ENCODE measurements at regions not wholly inside any gene's neighbourhood (a gene's known extent, or its start where the extent isn't known, plus 50 kb on each side); places are given as distances from the start of the nearest gene placed in this dataset.
A peak's percentile ranks its signal among the peaks of the same experiment; 100 is the strongest.

DNA sequence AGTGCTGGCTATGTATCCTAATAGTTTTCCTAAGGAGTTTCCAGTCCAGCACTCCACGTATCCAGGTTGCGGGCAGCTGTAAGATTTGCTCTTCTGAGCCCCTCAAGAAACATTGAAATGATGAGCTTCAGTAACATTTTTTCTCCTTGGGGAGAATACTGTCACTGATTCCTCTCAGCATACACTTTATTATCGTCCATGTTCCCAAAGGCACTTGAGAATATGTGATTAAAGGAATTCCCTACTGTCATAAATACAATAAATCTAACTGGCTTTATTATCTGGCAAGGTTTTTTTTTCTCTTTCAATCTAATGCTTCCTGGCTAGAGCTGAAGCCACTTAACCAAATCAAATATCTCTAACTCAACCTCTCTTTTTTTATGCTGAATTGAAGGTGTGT, 359.2 kb upstream of the PKN2 start:
- intact Hi-C loops (cut with DNase I): loop anchor here in 1 of 10 donors (10.0 kb wide), 1 partner anchor 140 kb away; no protein-coding TSS in a partner anchor
- H3K4me3 ChIP-seq: no peak overlapping the region
- H3K36me3 ChIP-seq: no peaks in the 10 kb centered on the region
- 57 to 76% (median 67%) methylated on average over 3 of the region's 3 CpGs for WGBS, 4 donors
- DNase-seq: no peak
- no peak for TF ChIP-seq POLR2A (IDR thresholded peaks at IDR 0.05)
- TF ChIP-seq, protein P1, sequence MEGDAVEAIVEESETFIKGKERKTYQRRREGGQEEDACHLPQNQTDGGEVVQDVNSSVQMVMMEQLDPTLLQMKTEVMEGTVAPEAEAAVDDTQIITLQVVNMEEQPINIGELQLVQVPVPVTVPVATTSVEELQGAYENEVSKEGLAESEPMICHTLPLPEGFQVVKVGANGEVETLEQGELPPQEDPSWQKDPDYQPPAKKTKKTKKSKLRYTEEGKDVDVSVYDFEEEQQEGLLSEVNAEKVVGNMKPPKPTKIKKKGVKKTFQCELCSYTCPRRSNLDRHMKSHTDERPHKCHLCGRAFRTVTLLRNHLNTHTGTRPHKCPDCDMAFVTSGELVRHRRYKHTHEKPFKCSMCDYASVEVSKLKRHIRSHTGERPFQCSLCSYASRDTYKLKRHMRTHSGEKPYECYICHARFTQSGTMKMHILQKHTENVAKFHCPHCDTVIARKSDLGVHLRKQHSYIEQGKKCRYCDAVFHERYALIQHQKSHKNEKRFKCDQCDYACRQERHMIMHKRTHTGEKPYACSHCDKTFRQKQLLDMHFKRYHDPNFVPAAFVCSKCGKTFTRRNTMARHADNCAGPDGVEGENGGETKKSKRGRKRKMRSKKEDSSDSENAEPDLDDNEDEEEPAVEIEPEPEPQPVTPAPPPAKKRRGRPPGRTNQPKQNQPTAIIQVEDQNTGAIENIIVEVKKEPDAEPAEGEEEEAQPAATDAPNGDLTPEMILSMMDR (IDR thresholded peaks at IDR 0.05): no peak
- H3K27ac ChIP-seq: no peak overlapping the region
- no peaks in the 10 kb centered on the region for H3K27me3 ChIP-seq
- no peak for ATAC-seq
- peaks cover 0 to 16% (median 4%) of the 10 kb centered on the region in 12 donors for H3K4me1 ChIP-seq
- no peaks in the 10 kb centered on the region for H3K9me3 ChIP-seq

DNA sequence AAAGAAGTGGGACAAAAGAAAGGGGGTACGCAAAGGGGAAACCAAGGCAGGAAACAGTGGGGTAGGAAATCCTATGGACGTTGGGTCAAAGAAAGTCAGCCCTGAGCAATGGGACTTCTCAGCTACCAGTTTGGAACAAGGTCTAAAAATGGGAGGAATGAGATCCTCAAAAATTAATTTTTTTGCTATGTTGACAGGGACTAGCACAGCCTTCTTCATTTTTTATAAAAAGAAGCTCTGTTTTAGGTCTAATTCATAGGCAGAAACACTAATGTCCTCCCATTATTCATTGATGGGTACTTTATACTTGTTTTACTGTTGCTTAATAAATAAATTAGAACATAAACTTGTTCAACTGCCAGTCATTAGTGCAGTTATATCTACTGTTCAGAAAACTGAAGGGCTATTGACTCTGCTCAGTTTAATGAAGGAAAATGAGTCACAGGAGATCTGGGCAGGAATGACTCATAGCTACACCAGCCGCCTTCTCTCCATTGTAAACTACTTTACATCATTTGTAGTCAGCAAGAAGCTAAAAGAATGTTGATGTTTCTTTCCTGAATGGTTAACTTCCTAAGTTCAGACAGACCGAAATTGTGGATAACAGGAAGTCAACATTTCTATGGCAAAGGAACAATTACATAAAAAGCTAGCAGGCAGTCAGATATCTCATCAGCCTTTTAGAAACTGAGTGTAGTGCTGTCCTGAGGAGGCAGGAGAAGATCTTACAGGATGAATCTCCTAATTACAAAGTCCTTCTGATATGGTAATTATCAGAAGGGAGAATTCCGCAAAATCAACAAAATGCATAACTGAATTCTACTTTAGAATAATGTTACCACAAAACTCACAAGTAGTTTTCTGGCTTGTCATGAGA, 356.4 kb upstream of the PKN2 start:
- Histone ChIP-seq H3K27ac (peak overlapping the region in 9 of 12 donors; percentile 4 to 63 (median 30)), H3K27me3 (no peaks in the 10 kb centered on the region), H3K9me3 (no peaks in the 10 kb centered on the region), H3K4me3 (no peak overlapping the region), H3K36me3 (no peaks in the 10 kb centered on the region), H3K4me1 (peaks cover 0 to 16% (median 4%) of the 10 kb centered on the region in 12 donors)
- no peak for DNase-seq
- TF ChIP-seq, protein P1 (IDR thresholded peaks at IDR 0.05): no peak
- TF ChIP-seq POLR2A (IDR thresholded peaks at IDR 0.05): no peak
- intact Hi-C loops (cut with DNase I): loop anchor here in 1 of 10 donors (10.0 kb wide), 1 partner anchor 137 kb away; no protein-coding TSS in a partner anchor
- peak in 3 of 4 donors; percentile 82 to 96 (median 85) for ATAC-seq
- WGBS, 4 donors: 53 to 65% (median 55%) methylated on average over 5 of the region's 5 CpGs

DNA sequence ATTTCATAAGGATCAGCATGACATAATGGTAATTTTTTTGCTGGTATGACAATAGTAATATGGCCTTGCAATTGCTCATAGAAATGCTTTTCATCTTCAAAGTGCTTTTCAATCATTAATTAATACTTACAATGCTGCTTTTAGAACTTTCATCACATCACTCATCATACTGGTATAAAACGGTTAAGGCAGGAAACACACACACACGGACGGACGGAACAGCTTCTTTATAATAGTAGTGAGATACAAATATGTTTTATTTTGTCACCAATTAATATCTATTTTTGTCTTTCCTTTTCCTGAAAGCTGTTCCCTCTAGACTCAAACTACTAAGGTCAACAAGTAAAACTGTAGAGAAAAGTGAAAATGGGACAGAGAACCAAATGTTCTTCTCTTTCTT, 353.9 kb upstream of the PKN2 start:
- H3K4me1 ChIP-seq: peaks cover 0 to 15% (median 4%) of the 10 kb centered on the region in 12 donors
- H3K27ac ChIP-seq: peak overlapping the region in 1 of 12 donors; percentile 2
- intact Hi-C loops (cut with DNase I): no loop called here
- ATAC-seq (no peak), DNase-seq (no peak)
- no peaks in the 10 kb centered on the region for H3K27me3 ChIP-seq
- WGBS, 4 donors: 38 to 62% (median 46%) methylated on average over 4 of the region's 4 CpGs
- no peaks in the 10 kb centered on the region for H3K9me3 ChIP-seq
- no peak overlapping the region for H3K4me3 ChIP-seq
- no peaks in the 10 kb centered on the region for H3K36me3 ChIP-seq
- TF ChIP-seq, protein P1 (IDR thresholded peaks at IDR 0.05): no peak
- TF ChIP-seq POLR2A (IDR thresholded peaks at IDR 0.05): no peak

DNA sequence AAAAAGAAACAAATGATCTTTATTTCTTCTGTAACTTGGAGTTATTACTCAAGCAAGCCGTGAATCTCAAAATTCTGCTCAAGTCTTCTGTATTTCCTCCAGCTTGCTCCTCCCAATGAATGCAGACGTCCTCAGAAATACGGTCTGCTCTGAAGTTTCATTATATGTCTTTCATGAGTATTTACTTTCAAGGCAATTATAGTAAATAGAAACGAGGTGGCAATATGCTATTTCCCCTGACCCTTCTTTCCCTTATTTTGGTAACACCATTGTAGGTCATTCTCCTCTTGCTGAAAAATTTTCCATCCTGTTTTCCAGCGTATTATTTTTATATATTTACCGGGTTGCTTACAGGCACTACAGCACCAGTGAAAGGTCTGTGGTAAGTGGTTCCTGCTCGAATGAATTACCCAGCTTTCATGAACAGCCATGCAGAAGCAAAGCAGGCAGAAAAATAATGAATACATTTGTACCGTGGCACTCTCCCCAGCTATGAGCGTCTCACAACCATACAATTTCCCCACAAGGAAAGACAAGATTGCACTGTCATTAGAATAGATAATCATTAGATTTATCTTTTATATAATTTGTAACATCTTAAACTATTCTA, 350.9 kb upstream of the PKN2 start:
- WGBS, 4 donors: 81 to 86% (median 83%) methylated on average over 9 of the region's 9 CpGs
- DNase-seq (no peak), ATAC-seq (no peak)
- intact Hi-C loops (cut with DNase I): no loop called here
- Histone ChIP-seq H3K27me3 (no peaks in the 10 kb centered on the region), H3K4me1 (peaks cover 0 to 6% (median 0%) of the 10 kb centered on the region in 12 donors), H3K9me3 (no peaks in the 10 kb centered on the region), H3K27ac (no peak overlapping the region), H3K4me3 (no peak overlapping the region), H3K36me3 (no peaks in the 10 kb centered on the region)
- TF ChIP-seq, protein P1 (IDR thresholded peaks at IDR 0.05): no peak
- no peak for TF ChIP-seq POLR2A (IDR thresholded peaks at IDR 0.05)
